ENCODE measurements at regions not wholly inside any gene's neighbourhood (a gene's known extent, or its start where the extent isn't known, plus 50 kb on each side); places are given as distances from the start of the nearest gene placed in this dataset.
A peak's percentile ranks its signal among the peaks of the same experiment; 100 is the strongest.

- H3K9me3 Mint-ChIP-seq: peaks cover 0 to 9% (median 0%) of the 10 kb centered on the region in 7 donors
- H3K36me3 Mint-ChIP-seq: no peaks in the 10 kb centered on the region
- H3K27me3 Mint-ChIP-seq (ENCODE audit: low read depth in 3 of 3): no peaks in the 10 kb centered on the region
- H2AFZ ChIP-seq (ENCODE audit: insufficient read depth, low read depth, low read length, poor library complexity, severe bottlenecking): no peak overlapping the region
- no peak overlapping the region for H3K9ac ChIP-seq (ENCODE audit: insufficient read depth, low read length, poor library complexity, severe bottlenecking)
- H3K4me2 ChIP-seq (replicated peaks; ENCODE audit: extremely low read depth, low read length, poor library complexity, severe bottlenecking): no peak overlapping the region
- no peak overlapping the region for H3K27ac Mint-ChIP-seq
- DNase-seq: no peak
- no peaks in the 10 kb centered on the region for H3K4me1 Mint-ChIP-seq
- H3K27ac ChIP-seq (ENCODE audit: low read depth in 1 of 2, low read length in 2 of 2): no peak overlapping the region
- H3K4me1 ChIP-seq (ENCODE audit: control insufficient read depth in 1 of 2, insufficient read depth in 2 of 2, low read length in 2 of 2): no peaks in the 10 kb centered on the region
- H3K9me3 ChIP-seq (replicated peaks in 1 of 2; ENCODE audit: control insufficient read depth in 1 of 2, insufficient read depth in 1 of 2, low read length in 2 of 2): peaks cover 1 to 7% of the 10 kb centered on the region in 2 donors
- intact Hi-C loops (cut with micrococcal nuclease): no loop called here
- H3K27me3 ChIP-seq (ENCODE audit: control insufficient read depth in 2 of 2, insufficient read depth in 2 of 2, low read length in 2 of 2): no peaks in the 10 kb centered on the region
- H4K20me1 ChIP-seq (ENCODE audit: insufficient read depth, low read length): no peaks in the 10 kb centered on the region
- H3K4me3 Mint-ChIP-seq: no peak overlapping the region
- H3K79me2 ChIP-seq (ENCODE audit: insufficient read depth, low read length): no peaks in the 10 kb centered on the region
- no peak overlapping the region for H3K4me3 ChIP-seq (replicated peaks in 1 of 3; ENCODE audit: low read depth in 2 of 3, low read length in 3 of 3)
- TF ChIP-seq CTCF (IDR thresholded peaks at IDR 0.05): no peak
- no peaks in the 10 kb centered on the region for H3K36me3 ChIP-seq (replicated peaks in 1 of 2; ENCODE audit: control insufficient read depth in 1 of 2, insufficient read depth in 2 of 2, low read length in 2 of 2)
These were observed 502.1 kb downstream of the CNTN6 start for GRCh38 chr3:1594940-1595339.

- intact Hi-C loops (cut with micrococcal nuclease): no loop called here
- Mint-ChIP-seq H3K27me3 (ENCODE audit: low read depth in 3 of 3) (no peaks in the 10 kb centered on the region), H3K4me1 (no peaks in the 10 kb centered on the region), H3K9me3 (peaks cover 3 to 8% (median 7%) of the 10 kb centered on the region in 7 donors), H3K27ac (peak overlapping the region in 1 of 7 donors; percentile 38), H3K36me3 (no peaks in the 10 kb centered on the region), H3K4me3 (no peak overlapping the region)
- H3K27me3 ChIP-seq (ENCODE audit: control insufficient read depth in 2 of 2, insufficient read depth in 2 of 2, low read length in 2 of 2): no peaks in the 10 kb centered on the region
- no peak for TF ChIP-seq CTCF (IDR thresholded peaks at IDR 0.05)
- no peak overlapping the region for H3K9ac ChIP-seq (ENCODE audit: insufficient read depth, low read length, poor library complexity, severe bottlenecking)
- H2AFZ ChIP-seq (ENCODE audit: insufficient read depth, low read depth, low read length, poor library complexity, severe bottlenecking): no peak overlapping the region
- no peak overlapping the region for H3K27ac ChIP-seq (ENCODE audit: low read depth in 1 of 2, low read length in 2 of 2)
- no peak overlapping the region for H3K4me3 ChIP-seq (replicated peaks in 1 of 3; ENCODE audit: low read depth in 2 of 3, low read length in 3 of 3)
- no peaks in the 10 kb centered on the region for H3K79me2 ChIP-seq (ENCODE audit: insufficient read depth, low read length)
- peaks cover 14 to 22% of the 10 kb centered on the region in 2 donors for H3K9me3 ChIP-seq (replicated peaks in 1 of 2; ENCODE audit: control insufficient read depth in 1 of 2, insufficient read depth in 1 of 2, low read length in 2 of 2)
- H3K4me1 ChIP-seq (ENCODE audit: control insufficient read depth in 1 of 2, insufficient read depth in 2 of 2, low read length in 2 of 2): no peaks in the 10 kb centered on the region
- H3K4me2 ChIP-seq (replicated peaks; ENCODE audit: extremely low read depth, low read length, poor library complexity, severe bottlenecking): no peak overlapping the region
- no peaks in the 10 kb centered on the region for H3K36me3 ChIP-seq (replicated peaks in 1 of 2; ENCODE audit: control insufficient read depth in 1 of 2, insufficient read depth in 2 of 2, low read length in 2 of 2)
- DNase-seq: no peak
- no peaks in the 10 kb centered on the region for H4K20me1 ChIP-seq (ENCODE audit: insufficient read depth, low read length)
- WGBS (ENCODE audit: insufficient coverage): 91% methylated on average over 7 of the region's 8 CpGs
These were observed 498.5 kb upstream of the CNTN4 start for GRCh38 chr3:1600206-1600605.
